ENCODE measurements at regions not wholly inside any gene's neighbourhood (a gene's known extent, or its start where the extent isn't known, plus 50 kb on each side); places are given as distances from the start of the nearest gene placed in this dataset.

DNA sequence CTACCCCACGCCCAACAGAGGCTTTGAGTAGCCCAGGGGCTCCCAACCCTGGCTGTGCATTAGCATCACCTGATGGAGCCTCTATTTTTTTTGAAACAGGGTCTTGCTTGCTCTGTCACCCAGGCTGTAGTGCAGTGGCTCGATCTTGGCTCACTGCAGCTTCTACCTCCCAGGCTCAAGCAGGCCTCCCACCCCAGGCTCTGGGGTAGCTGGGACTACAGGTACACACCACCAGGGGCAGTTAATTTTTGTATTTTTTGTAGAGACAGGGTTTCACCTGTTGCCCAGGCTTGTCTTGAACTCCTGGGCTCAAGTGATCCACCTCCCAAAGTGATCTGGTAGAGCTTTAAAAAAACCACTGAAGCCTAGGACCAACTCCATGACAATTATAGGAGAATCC, 394.8 kb upstream of the ATP5MC3 start:
- no peaks in the 10 kb centered on the region for H3K27me3 ChIP-seq (ENCODE audit: control insufficient read depth in 3 of 3, insufficient read depth in 3 of 3, low read depth in 1 of 3, low read length in 3 of 3)
- H3K27ac ChIP-seq (replicated peaks; ENCODE audit: low read length) = no peak overlapping the region
- no peak overlapping the region for H3K4me2 ChIP-seq (ENCODE audit: insufficient read depth, low read length, poor library complexity, severe bottlenecking)
- no peak overlapping the region for H4K8ac ChIP-seq (ENCODE audit: low read depth, low read length)
- peaks cover 0 to 3% of the 10 kb centered on the region in 2 donors for H3K4me1 ChIP-seq (ENCODE audit: control insufficient read depth in 2 of 2, insufficient read depth in 1 of 2, low read depth in 1 of 2, low read length in 2 of 2)
- no peak overlapping the region for H2BK120ac ChIP-seq (ENCODE audit: low read depth, low read length)
- WGBS, 2 donors (ENCODE audit: extremely low coverage in 2 of 2, insufficient read length in 2 of 2, insufficient replicate concordance in 1 of 2) = no CpG with 5 or more reads among the region's 2 CpGs
- no peaks in the 10 kb centered on the region for H3K9me3 ChIP-seq (replicated peaks in 1 of 2; ENCODE audit: control insufficient read depth in 2 of 2, insufficient read depth in 1 of 2, low read depth in 1 of 2, low read length in 2 of 2)
- DNase-seq (ENCODE audit: low spot score) = no peak
- no peak overlapping the region for H3K14ac ChIP-seq (ENCODE audit: low read length)
- no peak overlapping the region for H3K23ac ChIP-seq (ENCODE audit: low read depth, low read length, poor library complexity)
- H3K9ac ChIP-seq (ENCODE audit: low read depth, low read length, poor library complexity) = no peak overlapping the region
- no peak overlapping the region for H2BK15ac ChIP-seq (ENCODE audit: low read length)
- H4K91ac ChIP-seq (ENCODE audit: low read depth, low read length, poor library complexity) = no peak overlapping the region
- no peaks in the 10 kb centered on the region for H3K36me3 ChIP-seq (replicated peaks in 1 of 2; ENCODE audit: control insufficient read depth in 2 of 2, insufficient read depth in 2 of 2, low read length in 2 of 2)
- no peak overlapping the region for H2BK12ac ChIP-seq (ENCODE audit: low read length)
- H3K4me3 ChIP-seq (ENCODE audit: low read length in 2 of 2) = no peak overlapping the region
- no peak overlapping the region for H3K18ac ChIP-seq (ENCODE audit: low read length)
- no peak overlapping the region for H2AFZ ChIP-seq (ENCODE audit: low read length)
- H3K79me1 ChIP-seq (ENCODE audit: low read depth, low read length) = no peaks in the 10 kb centered on the region
- no peak overlapping the region for H3K4ac ChIP-seq (ENCODE audit: low read length)
- H2BK5ac ChIP-seq (ENCODE audit: low read length) = no peak overlapping the region
- H2AK5ac ChIP-seq (ENCODE audit: low read depth, low read length) = no peak overlapping the region

DNA sequence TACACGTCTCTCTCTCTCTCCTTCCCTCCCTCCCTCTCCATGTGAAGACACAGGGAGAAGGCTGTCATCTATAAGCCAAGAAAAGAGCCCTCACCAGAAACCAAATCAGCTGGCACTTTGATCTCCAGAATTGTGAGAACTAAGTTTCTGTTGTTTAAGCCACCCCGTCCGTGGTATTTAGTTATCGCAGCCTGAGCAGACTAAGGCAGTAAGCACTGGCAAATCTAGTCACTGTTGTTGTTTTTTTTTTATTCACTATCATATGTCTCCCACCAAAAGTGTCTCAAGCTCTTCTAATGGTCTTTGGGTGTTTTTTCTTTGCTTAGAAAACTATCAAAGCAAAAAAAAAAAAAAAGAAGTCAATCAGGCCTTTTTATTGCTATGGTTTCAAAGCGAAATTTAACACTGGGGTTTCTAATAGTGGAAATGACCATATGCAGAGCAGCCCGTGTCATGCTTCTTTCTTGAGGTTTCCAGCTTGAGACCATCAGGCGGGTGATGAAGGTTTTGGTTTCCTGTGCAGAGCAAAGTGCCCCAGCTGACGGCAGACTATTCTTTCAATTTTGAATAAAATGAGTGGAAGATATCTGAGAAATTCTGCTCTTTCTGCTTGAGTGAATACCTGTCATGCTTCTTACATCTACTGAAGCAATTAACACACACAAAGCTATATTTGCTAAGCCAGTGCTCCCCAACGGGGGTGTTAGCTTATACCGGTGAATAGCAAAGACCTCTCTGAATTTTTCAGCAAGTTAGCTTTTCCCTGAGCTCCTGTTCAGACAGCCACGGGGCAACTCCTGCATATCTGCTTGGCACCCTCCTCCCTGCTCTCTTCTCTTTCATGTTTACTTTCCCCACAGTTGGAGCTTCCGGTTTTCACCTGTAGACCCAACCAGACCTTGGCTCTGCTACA, 394.1 kb upstream of the ATP5MC3 start:
- Histone ChIP-seq H3K9me3 (replicated peaks in 1 of 2; ENCODE audit: control insufficient read depth in 2 of 2, insufficient read depth in 1 of 2, low read depth in 1 of 2, low read length in 2 of 2) (no peaks in the 10 kb centered on the region), H4K8ac (ENCODE audit: low read depth, low read length) (no peak overlapping the region), H3K36me3 (replicated peaks in 1 of 2; ENCODE audit: control insufficient read depth in 2 of 2, insufficient read depth in 2 of 2, low read length in 2 of 2) (no peaks in the 10 kb centered on the region), H2AFZ (ENCODE audit: low read length) (no peak overlapping the region), H3K4ac (ENCODE audit: low read length) (no peak overlapping the region), H2BK12ac (ENCODE audit: low read length) (no peak overlapping the region), H2AK5ac (ENCODE audit: low read depth, low read length) (no peak overlapping the region), H3K14ac (ENCODE audit: low read length) (no peak overlapping the region), H2BK120ac (ENCODE audit: low read depth, low read length) (no peak overlapping the region), H3K18ac (ENCODE audit: low read length) (no peak overlapping the region), H3K79me1 (ENCODE audit: low read depth, low read length) (no peaks in the 10 kb centered on the region), H3K23ac (ENCODE audit: low read depth, low read length, poor library complexity) (no peak overlapping the region), H2BK15ac (ENCODE audit: low read length) (no peak overlapping the region), H2BK5ac (ENCODE audit: low read length) (no peak overlapping the region), H3K4me3 (ENCODE audit: low read length in 2 of 2) (no peak overlapping the region), H4K91ac (ENCODE audit: low read depth, low read length, poor library complexity) (no peak overlapping the region), H3K9ac (ENCODE audit: low read depth, low read length, poor library complexity) (no peak overlapping the region), H3K27ac (replicated peaks; ENCODE audit: low read length) (no peak overlapping the region), H3K27me3 (ENCODE audit: control insufficient read depth in 3 of 3, insufficient read depth in 3 of 3, low read depth in 1 of 3, low read length in 3 of 3) (no peaks in the 10 kb centered on the region), H3K4me2 (ENCODE audit: insufficient read depth, low read length, poor library complexity, severe bottlenecking) (no peak overlapping the region), H3K4me1 (ENCODE audit: control insufficient read depth in 2 of 2, insufficient read depth in 1 of 2, low read depth in 1 of 2, low read length in 2 of 2) (peaks cover 0 to 3% of the 10 kb centered on the region in 2 donors)
- DNase-seq (ENCODE audit: low spot score) = no peak
- 100% methylated on average over 1 of the region's 12 CpGs; no CpG with 5 or more reads in 1 of the 2 donors for WGBS, 2 donors (ENCODE audit: extremely low coverage in 2 of 2, insufficient read length in 2 of 2, insufficient replicate concordance in 1 of 2)

DNA sequence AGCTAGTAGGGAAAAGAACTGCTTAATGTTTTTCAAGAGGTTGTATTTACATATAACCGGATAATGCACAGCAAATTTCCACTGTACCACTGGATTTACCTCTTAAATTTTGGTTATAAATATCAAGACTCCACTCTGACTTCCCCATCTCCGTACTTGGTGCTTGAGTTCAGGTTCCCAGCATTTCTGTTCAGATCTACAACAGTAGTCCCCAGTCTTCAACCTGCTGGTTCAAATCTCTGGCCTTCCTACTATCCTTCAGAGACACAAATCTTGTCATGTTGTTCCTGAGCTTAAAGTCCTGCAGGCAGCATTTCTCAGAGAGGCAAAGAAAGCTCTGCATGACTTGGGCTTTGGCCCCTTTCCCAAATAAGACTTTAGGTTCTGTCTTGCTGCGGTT, 392.6 kb upstream of the ATP5MC3 start:
- no peaks in the 10 kb centered on the region for H3K27me3 ChIP-seq (ENCODE audit: control insufficient read depth in 3 of 3, insufficient read depth in 3 of 3, low read depth in 1 of 3, low read length in 3 of 3)
- H2AFZ ChIP-seq (ENCODE audit: low read length) = no peak overlapping the region
- H2BK120ac ChIP-seq (ENCODE audit: low read depth, low read length) = no peak overlapping the region
- no peak overlapping the region for H3K23ac ChIP-seq (ENCODE audit: low read depth, low read length, poor library complexity)
- no peak overlapping the region for H4K91ac ChIP-seq (ENCODE audit: low read depth, low read length, poor library complexity)
- no peak overlapping the region for H3K4ac ChIP-seq (ENCODE audit: low read length)
- WGBS, 2 donors (ENCODE audit: extremely low coverage in 2 of 2, insufficient read length in 2 of 2, insufficient replicate concordance in 1 of 2) = no CpG with 5 or more reads among the region's 3 CpGs
- no peak overlapping the region for H2BK5ac ChIP-seq (ENCODE audit: low read length)
- no peak overlapping the region for H3K14ac ChIP-seq (ENCODE audit: low read length)
- DNase-seq (ENCODE audit: low spot score) = no peak
- H3K4me3 ChIP-seq (ENCODE audit: low read length in 2 of 2) = no peak overlapping the region
- no peak overlapping the region for H2AK5ac ChIP-seq (ENCODE audit: low read depth, low read length)
- H3K9ac ChIP-seq (ENCODE audit: low read depth, low read length, poor library complexity) = no peak overlapping the region
- H3K4me1 ChIP-seq (ENCODE audit: control insufficient read depth in 2 of 2, insufficient read depth in 1 of 2, low read depth in 1 of 2, low read length in 2 of 2) = peaks cover 0 to 3% of the 10 kb centered on the region in 2 donors
- no peaks in the 10 kb centered on the region for H3K79me1 ChIP-seq (ENCODE audit: low read depth, low read length)
- H3K36me3 ChIP-seq (replicated peaks in 1 of 2; ENCODE audit: control insufficient read depth in 2 of 2, insufficient read depth in 2 of 2, low read length in 2 of 2) = no peaks in the 10 kb centered on the region
- no peak overlapping the region for H3K27ac ChIP-seq (replicated peaks; ENCODE audit: low read length)
- H3K18ac ChIP-seq (ENCODE audit: low read length) = no peak overlapping the region
- no peaks in the 10 kb centered on the region for H3K9me3 ChIP-seq (replicated peaks in 1 of 2; ENCODE audit: control insufficient read depth in 2 of 2, insufficient read depth in 1 of 2, low read depth in 1 of 2, low read length in 2 of 2)
- H4K8ac ChIP-seq (ENCODE audit: low read depth, low read length) = no peak overlapping the region
- no peak overlapping the region for H2BK15ac ChIP-seq (ENCODE audit: low read length)
- no peak overlapping the region for H3K4me2 ChIP-seq (ENCODE audit: insufficient read depth, low read length, poor library complexity, severe bottlenecking)
- no peak overlapping the region for H2BK12ac ChIP-seq (ENCODE audit: low read length)

DNA sequence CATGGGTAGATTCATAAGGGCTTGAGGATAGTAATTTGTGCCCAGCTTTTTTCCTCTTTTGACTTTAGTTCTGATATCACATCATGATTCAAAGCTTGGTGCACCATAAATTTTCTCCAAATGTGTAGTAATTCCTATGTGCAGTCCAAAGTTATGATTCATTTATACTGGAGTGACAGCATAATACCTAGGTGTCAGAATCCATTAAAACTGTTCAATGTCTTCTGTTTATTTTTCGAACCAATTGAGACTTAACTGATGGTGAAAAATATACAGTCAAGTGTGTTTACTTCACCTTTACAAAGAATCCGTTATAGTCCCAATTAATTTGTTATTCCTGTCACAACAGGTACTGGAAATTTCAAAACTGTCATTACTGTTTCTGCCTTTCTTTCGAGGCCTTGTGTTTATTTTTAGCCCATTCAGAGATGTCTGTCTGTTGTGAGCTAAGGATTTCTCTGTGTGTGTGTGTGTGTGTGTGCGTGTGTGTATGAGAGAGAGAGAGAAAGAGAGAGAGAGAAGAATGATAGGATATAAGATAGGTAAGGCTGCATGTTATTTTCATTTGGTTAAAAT, 389.7 kb upstream of the ATP5MC3 start:
- Histone ChIP-seq H2BK12ac (ENCODE audit: low read length) (no peak overlapping the region), H3K9me3 (replicated peaks in 1 of 2; ENCODE audit: control insufficient read depth in 2 of 2, insufficient read depth in 1 of 2, low read depth in 1 of 2, low read length in 2 of 2) (no peaks in the 10 kb centered on the region), H3K9ac (ENCODE audit: low read depth, low read length, poor library complexity) (no peak overlapping the region), H2BK15ac (ENCODE audit: low read length) (no peak overlapping the region), H3K14ac (ENCODE audit: low read length) (no peak overlapping the region), H3K4ac (ENCODE audit: low read length) (no peak overlapping the region), H3K4me1 (ENCODE audit: control insufficient read depth in 2 of 2, insufficient read depth in 1 of 2, low read depth in 1 of 2, low read length in 2 of 2) (peaks cover 0 to 3% of the 10 kb centered on the region in 2 donors), H2BK120ac (ENCODE audit: low read depth, low read length) (no peak overlapping the region), H3K4me2 (ENCODE audit: insufficient read depth, low read length, poor library complexity, severe bottlenecking) (no peak overlapping the region), H3K27ac (replicated peaks; ENCODE audit: low read length) (no peak overlapping the region), H2BK5ac (ENCODE audit: low read length) (no peak overlapping the region), H3K79me1 (ENCODE audit: low read depth, low read length) (no peaks in the 10 kb centered on the region), H4K91ac (ENCODE audit: low read depth, low read length, poor library complexity) (no peak overlapping the region), H3K23ac (ENCODE audit: low read depth, low read length, poor library complexity) (no peak overlapping the region), H3K4me3 (ENCODE audit: low read length in 2 of 2) (no peak overlapping the region), H3K18ac (ENCODE audit: low read length) (no peak overlapping the region), H2AK5ac (ENCODE audit: low read depth, low read length) (no peak overlapping the region), H3K27me3 (ENCODE audit: control insufficient read depth in 3 of 3, insufficient read depth in 3 of 3, low read depth in 1 of 3, low read length in 3 of 3) (no peaks in the 10 kb centered on the region), H2AFZ (ENCODE audit: low read length) (no peak overlapping the region), H3K36me3 (replicated peaks in 1 of 2; ENCODE audit: control insufficient read depth in 2 of 2, insufficient read depth in 2 of 2, low read length in 2 of 2) (no peaks in the 10 kb centered on the region), H4K8ac (ENCODE audit: low read depth, low read length) (no peak overlapping the region)
- DNase-seq (ENCODE audit: low spot score) = no peak
- 100% methylated on average over 1 of the region's 4 CpGs; no CpG with 5 or more reads in 1 of the 2 donors for WGBS, 2 donors (ENCODE audit: extremely low coverage in 2 of 2, insufficient read length in 2 of 2, insufficient replicate concordance in 1 of 2)

All from neuronal stem cell (in vitro differentiated cells).